GM18505 (cell line): ENCODE measurements at regions not wholly inside any gene's neighbourhood (a gene's known extent, or its start where the extent isn't known, plus 50 kb on each side); places are given as distances from the start of the nearest gene placed in this dataset.
"Not testable (repeated sequence)": the region's sequence is repeated elsewhere in the genome, so short reads cannot be mapped to it uniquely, and the experiment has no call there.

ENCODE experiments used
- ATAC-seq: cut with Tn5 transposase; IDR thresholded peaks from one replicate; pipeline ENCODE4 v1.9.1; 2021; ENCODE audit not compliant: unreplicated experiment
- POLR2A ChIP-seq: IDR thresholded peaks from 4 replicates; pipeline ENCODE4 v1.6.1; 2011; ENCODE audit warnings: borderline replicate concordance; ENCODE audit not compliant: insufficient read depth, insufficient read length; ENCODE audit errors: extremely low read depth

DNA sequence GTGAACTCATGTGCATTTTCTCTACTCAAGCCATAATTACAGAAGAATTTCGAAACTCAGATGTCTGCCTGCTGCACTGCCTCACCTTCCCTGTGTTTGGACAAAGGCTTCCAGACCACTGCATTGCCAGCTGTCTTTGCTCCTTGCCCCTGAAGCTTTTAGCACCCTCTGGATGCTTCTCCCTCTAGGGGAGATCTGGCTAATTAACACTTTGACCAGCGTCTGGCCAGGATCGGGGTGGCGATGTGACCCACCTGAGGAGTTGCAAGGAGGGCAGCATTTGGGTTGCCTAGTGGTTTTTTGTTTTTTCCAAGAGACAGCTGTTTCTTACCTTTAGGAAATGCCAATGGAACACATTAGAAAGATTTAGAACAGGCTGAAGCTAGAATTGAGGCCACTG is 127.7 kb upstream of the ZNF536 start:
- ATAC-seq = no peak
- no peak for TF ChIP-seq POLR2A

- no peak for ATAC-seq
- no peak for TF ChIP-seq POLR2A
Measured at GRCh38 chr19:30245401-30246039, 126.7 kb upstream of the ZNF536 start.

DNA sequence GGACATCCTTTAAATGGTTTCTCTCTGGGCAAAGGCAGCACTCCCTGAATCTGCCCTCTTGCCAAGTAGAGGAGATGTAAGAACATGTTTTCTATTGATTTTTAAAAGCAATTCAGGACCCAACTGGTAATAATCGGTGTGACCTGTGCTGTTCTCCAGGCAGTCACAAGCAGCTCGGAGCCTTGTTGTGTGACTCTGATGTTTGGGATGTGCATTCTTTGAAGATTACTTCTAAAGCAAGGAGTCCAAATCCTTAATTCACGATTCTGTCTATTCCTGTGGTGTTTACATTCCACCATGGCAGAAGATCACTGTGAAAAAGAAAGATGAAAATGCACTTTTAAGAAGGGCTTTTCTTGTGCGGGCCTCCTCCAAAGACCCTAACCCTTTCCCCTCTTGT is 122.3 kb upstream of the ZNF536 start:
- TF ChIP-seq POLR2A = no peak
- ATAC-seq = no peak

GRCh38 chr19:30252214-30252613 is 120.0 kb upstream of the ZNF536 start:
- no peak for TF ChIP-seq POLR2A
- ATAC-seq = no peak

DNA sequence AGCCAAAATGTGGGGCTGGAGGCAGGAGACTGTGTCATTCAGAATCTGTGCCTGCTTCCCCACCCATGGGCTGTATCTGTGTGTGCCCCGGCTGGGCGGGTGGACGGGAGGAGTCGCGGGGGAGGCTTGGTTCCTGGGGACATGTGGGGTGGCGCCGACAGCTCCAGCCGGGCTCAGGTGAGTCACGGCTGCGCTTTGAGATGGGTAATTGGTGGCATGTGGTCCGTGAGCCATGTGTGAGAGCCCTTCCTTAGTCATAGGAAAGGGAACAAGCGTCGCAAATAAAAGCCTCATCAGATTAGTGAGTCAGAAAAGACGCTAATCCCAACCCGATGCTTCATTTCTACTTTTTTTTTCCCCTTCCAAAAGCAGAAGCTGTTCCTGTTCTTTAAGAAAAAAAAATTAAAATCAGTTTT is 118.6 kb upstream of the ZNF536 start:
- ATAC-seq = no peak
- TF ChIP-seq POLR2A = no peak

DNA sequence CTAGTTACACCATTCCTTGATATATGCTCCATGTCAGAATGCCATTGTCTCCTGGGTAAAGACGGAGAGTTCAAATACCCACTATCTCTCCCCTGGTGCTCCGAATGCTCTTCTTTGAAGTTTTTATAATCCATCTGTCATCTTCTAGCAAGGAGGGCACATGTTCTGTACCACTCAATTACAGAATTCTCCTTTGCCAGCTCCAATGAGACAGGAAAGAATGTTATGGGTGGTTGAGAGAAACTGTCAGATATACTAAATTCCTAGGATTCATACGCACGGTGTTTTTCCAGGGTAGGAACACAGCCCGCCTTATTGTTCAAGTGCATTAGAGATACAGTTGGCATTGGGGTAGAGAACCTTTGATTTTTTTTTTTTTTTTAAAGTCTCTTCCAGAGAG is 118.0 kb upstream of the ZNF536 start:
- no peak for TF ChIP-seq POLR2A
- ATAC-seq = no peak

DNA sequence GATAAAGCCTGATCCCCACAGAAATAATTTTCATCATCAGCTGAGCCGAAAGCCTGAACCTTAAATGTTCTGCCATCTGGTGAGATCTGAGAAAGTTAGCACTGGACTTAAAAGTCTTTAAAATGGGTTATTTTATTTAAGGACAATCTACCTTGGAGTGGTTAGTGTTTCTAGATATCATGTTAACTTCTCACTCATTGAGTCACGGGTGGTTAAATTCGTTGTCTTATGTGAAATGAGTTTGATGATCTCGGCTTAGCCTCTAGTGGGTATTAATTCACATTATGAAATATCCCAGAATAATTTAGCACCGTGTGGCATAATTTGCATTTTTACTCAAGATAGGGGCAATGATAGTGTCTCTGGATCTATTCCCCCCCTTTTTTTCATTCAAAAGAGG is 117.4 kb upstream of the ZNF536 start:
- no peak for ATAC-seq
- TF ChIP-seq POLR2A = no peak

DNA sequence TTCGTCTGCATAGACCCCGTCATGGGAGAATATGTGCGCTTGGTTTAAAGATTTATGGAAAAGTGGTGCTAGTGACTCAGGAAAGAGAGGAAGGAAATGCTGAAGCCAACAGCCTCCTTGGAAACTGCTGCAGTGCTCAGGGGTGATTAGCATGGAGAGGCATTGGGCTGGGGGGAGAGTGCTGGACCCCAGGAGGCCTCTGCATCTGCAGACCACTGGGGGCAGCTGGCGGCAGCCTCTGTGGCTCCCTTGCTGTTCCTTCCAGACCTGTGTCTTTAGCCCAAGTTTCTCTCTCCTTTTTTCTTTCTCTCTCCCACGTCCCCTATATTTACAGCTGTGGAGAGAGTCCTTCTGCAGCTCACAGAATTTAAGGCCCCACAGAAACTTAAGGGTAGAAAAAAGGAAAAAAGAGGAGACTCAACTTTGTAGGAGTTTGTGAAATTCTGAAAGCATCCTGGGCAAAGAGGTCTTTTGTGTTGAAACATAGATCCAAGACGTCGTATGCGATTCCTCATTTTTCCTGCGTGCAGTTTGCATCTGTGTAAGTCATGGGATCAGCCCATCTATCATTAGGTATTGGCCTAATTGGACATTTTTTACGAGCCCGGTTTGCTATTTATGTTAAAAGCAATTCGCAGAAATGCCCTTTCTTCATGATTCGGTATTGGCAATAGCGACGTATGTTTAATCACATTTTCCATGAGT is 116.2 kb upstream of the ZNF536 start:
- ATAC-seq = no peak

DNA sequence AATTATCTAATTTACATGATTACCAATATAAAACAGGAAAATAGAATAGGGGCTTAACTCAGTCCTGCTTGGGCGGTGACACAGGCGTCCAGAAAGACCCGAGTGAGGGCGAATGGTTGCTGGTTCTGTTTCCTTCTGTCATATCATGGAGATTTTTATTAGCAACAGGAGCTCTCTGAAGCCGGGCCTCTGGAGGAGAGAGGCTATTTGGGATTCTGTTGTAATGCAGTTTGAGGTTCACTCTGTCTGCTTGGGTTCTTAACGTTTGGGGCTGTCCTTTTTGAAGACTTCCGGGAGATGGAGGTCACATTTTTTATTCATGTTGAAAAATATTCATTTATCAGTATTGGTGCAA is 115.7 kb upstream of the ZNF536 start:
- TF ChIP-seq POLR2A = no peak
- no peak for ATAC-seq

More for the DNA sequence above, 116.2 kb upstream of the ZNF536 start:
- no peak for TF ChIP-seq POLR2A

DNA sequence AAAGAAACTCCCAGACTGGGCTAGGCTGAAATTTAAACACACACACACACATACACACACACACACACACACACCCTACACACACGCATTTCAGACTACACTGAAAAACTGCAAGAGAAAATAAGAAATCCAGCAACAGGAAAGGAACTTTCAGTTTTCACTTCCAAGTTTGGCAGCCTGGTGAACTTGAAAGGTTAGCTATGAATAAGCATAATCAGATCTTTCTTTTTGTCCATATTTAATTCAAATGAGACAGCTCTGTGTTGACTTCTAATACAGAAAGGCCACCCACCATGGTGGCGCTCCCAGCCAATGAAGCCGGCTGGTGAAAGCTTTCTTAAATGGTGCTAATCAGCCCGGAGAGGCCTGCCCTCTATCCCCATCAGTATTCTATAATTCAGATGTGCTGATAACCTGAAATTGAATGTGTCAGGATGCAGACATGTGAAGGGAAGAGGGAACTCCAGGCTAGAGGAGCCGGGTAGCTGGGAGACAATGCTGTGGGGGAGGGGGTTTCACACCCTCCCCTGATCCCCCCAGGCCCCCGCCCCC is 108.3 kb upstream of the ZNF536 start:
- ATAC-seq = no peak

GRCh38 chr19:30265918-30266317 is 106.3 kb upstream of the ZNF536 start:
- ATAC-seq = not testable (repeated sequence)

More for the DNA sequence above, 108.3 kb upstream of the ZNF536 start:
- TF ChIP-seq POLR2A = no peak

DNA sequence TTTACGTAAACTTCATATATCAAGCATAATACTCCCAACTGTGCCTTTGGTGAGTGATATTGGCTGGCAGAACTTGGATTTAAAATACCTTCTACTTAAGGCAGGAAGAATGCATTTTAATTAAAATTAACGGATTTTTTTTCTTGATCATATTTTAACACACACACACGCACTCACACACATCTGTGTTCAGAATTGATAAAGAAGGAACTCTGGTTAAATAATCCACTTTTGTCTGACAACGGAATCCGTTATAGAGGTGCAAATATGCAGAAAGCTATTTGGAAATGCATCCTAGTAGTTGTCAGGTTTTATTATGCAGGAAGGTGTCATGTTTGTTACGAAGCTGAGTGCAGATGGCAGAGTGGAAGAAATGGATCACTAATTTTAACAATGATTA is 105.5 kb upstream of the ZNF536 start:
- ATAC-seq = no peak
- TF ChIP-seq POLR2A = no peak

- TF ChIP-seq POLR2A = no peak
- ATAC-seq = no peak
Measured at GRCh38 chr19:30267332-30267731, 104.9 kb upstream of the ZNF536 start.

GRCh38 chr19:30268601-30269000 is 103.6 kb upstream of the ZNF536 start:
- ATAC-seq = no peak
- no peak for TF ChIP-seq POLR2A
